ENCODE measurements at regions not wholly inside any gene's neighbourhood (a gene's known extent, or its start where the extent isn't known, plus 50 kb on each side); places are given as distances from the start of the nearest gene placed in this dataset.

DNA sequence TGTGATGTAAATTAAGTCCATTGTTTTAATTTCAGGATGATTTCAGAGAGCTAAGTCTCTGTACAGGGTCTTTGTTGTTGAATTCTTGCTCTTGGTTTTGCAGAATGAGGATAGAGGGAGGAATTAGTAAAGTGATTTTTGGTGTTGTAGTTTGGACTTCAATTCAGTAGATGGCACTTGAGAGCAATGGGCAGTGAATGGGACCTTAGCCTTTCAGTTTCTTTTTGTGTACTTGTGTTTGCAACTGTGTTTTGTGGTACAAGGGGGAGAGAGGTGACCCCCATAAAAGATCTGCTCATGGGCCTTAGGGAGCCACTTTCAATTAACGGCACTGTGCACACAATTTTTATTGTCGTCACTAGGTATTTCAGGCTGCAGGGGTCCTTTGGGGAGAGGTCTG, 340.0 kb downstream of the DCAF12L2 start:
- TF ChIP-seq, protein P1, sequence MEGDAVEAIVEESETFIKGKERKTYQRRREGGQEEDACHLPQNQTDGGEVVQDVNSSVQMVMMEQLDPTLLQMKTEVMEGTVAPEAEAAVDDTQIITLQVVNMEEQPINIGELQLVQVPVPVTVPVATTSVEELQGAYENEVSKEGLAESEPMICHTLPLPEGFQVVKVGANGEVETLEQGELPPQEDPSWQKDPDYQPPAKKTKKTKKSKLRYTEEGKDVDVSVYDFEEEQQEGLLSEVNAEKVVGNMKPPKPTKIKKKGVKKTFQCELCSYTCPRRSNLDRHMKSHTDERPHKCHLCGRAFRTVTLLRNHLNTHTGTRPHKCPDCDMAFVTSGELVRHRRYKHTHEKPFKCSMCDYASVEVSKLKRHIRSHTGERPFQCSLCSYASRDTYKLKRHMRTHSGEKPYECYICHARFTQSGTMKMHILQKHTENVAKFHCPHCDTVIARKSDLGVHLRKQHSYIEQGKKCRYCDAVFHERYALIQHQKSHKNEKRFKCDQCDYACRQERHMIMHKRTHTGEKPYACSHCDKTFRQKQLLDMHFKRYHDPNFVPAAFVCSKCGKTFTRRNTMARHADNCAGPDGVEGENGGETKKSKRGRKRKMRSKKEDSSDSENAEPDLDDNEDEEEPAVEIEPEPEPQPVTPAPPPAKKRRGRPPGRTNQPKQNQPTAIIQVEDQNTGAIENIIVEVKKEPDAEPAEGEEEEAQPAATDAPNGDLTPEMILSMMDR (IDR thresholded peaks at IDR 0.05; ENCODE audit: low read length), result peak; percentile 57
- TF ChIP-seq EZH2phosphoT487 (IDR thresholded peaks at IDR 0.05; ENCODE audit: low read length) (no peak), EZH2 (optimal IDR thresholded peaks at IDR 0.05; ENCODE audit: low read depth, low read length) (no peak)

Data from MM.1S (cell line).